Erythroblast (primary cell): ENCODE measurements at regions not wholly inside any gene's neighbourhood (a gene's known extent, or its start where the extent isn't known, plus 50 kb on each side); places are given as distances from the start of the nearest gene placed in this dataset.

Experiments used
- GATA1 ChIP-seq: IDR thresholded peaks from 2 replicates; pipeline ENCODE4 v1.6.1; 2011; ENCODE audit warnings: low read depth, mild to moderate bottlenecking, control low read depth, low read length, moderate library complexity
- POLR2A ChIP-seq: IDR thresholded peaks from 2 replicates; pipeline ENCODE4 v1.6.1; 2011; ENCODE audit warnings: mild to moderate bottlenecking, low read length

- no peak for TF ChIP-seq POLR2A
- no peak for TF ChIP-seq GATA1
These were observed 195.5 kb upstream of the CCL2 start for GRCh38 chr17:34059423-34060220.
